CD14-positive monocyte (primary cell): ENCODE measurements at regions not wholly inside any gene's neighbourhood (a gene's known extent, or its start where the extent isn't known, plus 50 kb on each side); places are given as distances from the start of the nearest gene placed in this dataset.
A peak's percentile ranks its signal among the peaks of the same experiment; 100 is the strongest.

Experiments
- DNase-seq, 3 donors: peaks; one replicate each; pipeline ENCODE4 v3.0.0-alpha.2; 2011 to 2022
- H2AFZ ChIP-seq: 2 replicates; pipeline ENCODE4 v1.6.0; 2012; ENCODE audit warnings: mild to moderate bottlenecking, low read depth, low read length, inconsistent platforms; ENCODE audit not compliant: insufficient read depth, poor library complexity, severe bottlenecking
- H3K27ac ChIP-seq, 2 donors: 1 replicate in 1 of 2; 2 replicates in 1 of 2; pipeline ENCODE4 v1.5.1; 2012 to 2013; ENCODE audit warnings: low read length in 2 of 2, control low read depth in 1 of 2, inconsistent platforms in 1 of 2, low read depth in 1 of 2, mild to moderate bottlenecking in 1 of 2
- H3K27me3 ChIP-seq, 2 donors: one replicate each; pipeline versions ENCODE4 v1.6.0 to v1.6.1; 2011 to 2013; ENCODE audit warnings: low read length in 2 of 2; ENCODE audit not compliant: control insufficient read depth in 2 of 2, insufficient read depth in 2 of 2
- H3K36me3 ChIP-seq, 2 donors: replicated peaks in 1 of 2; 1 replicate in 1 of 2; 2 replicates in 1 of 2; pipeline versions ENCODE4 v1.5.1 to v1.6.1; 2012 to 2013; ENCODE audit warnings: low read length in 2 of 2, control low read depth in 1 of 2, inconsistent platforms in 1 of 2, mild to moderate bottlenecking in 1 of 2; ENCODE audit not compliant: insufficient read depth in 2 of 2, control insufficient read depth in 1 of 2
- H3K4me1 ChIP-seq, 2 donors: 1 replicate in 1 of 2; 2 replicates in 1 of 2; pipeline versions ENCODE4 v1.5.1 to v1.6.1; 2012 to 2013; ENCODE audit warnings: low read length in 2 of 2, control low read depth in 1 of 2, inconsistent platforms in 1 of 2, mild to moderate bottlenecking in 1 of 2, moderate library complexity in 1 of 2; ENCODE audit not compliant: insufficient read depth in 2 of 2, control insufficient read depth in 1 of 2
- H3K4me2 ChIP-seq: replicated peaks from 2 replicates; pipeline ENCODE3; 2012; ENCODE audit warnings: low read length, moderate library complexity, mild to moderate bottlenecking; ENCODE audit not compliant: poor library complexity, severe bottlenecking; ENCODE audit errors: extremely low read depth
- H3K4me3 ChIP-seq, 3 experiments: fragments of 200-600 bp in 1 of 3; sonication (generic) in 1 of 3; replicated peaks in 1 of 3; 1 replicate in 2 of 3; 2 replicates in 1 of 3; pipeline ENCODE4 v1.5.1; 2011 to 2013; ENCODE audit warnings: low read length in 3 of 3, mild to moderate bottlenecking in 3 of 3, control low read depth in 2 of 3, low read depth in 2 of 3, inconsistent platforms in 1 of 3, moderate library complexity in 1 of 3
- H3K79me2 ChIP-seq: 2 replicates; pipeline ENCODE4 v1.6.0; 2012; ENCODE audit warnings: mild to moderate bottlenecking, control low read depth, inconsistent platforms, low read length, moderate library complexity; ENCODE audit not compliant: insufficient read depth
- H3K9ac ChIP-seq: 2 replicates; pipeline ENCODE4 v1.6.0; 2017; ENCODE audit warnings: low read length, mild to moderate bottlenecking; ENCODE audit not compliant: insufficient read depth, poor library complexity, severe bottlenecking
- H3K9me3 ChIP-seq, 2 donors: replicated peaks in 1 of 2; 1 replicate in 1 of 2; 2 replicates in 1 of 2; pipeline versions ENCODE4 v1.5.1 to v1.6.1; 2012 to 2013; ENCODE audit warnings: low read length in 2 of 2, control low read depth in 1 of 2; ENCODE audit not compliant: control insufficient read depth in 1 of 2, insufficient read depth in 1 of 2
- H4K20me1 ChIP-seq: 2 replicates; pipeline ENCODE4 v1.6.0; 2012; ENCODE audit warnings: mild to moderate bottlenecking, low read length, control low read depth, moderate library complexity; ENCODE audit not compliant: insufficient read depth
- H3K27ac Mint-ChIP-seq, 7 donors: one replicate each; pipeline ENCODE4 v1.8.0; 2020; ENCODE audit warnings: mild to moderate bottlenecking in 7 of 7, mixed read lengths in 7 of 7, moderate library complexity in 6 of 7, inconsistent platforms in 2 of 7
- H3K27me3 Mint-ChIP-seq, 3 donors: one replicate each; pipeline ENCODE4 v1.8.0; 2021 to 2022; ENCODE audit warnings: low read depth in 3 of 3, mild to moderate bottlenecking in 3 of 3, mixed read lengths in 3 of 3, moderate library complexity in 3 of 3, inconsistent platforms in 1 of 3
- H3K36me3 Mint-ChIP-seq, 2 donors: one replicate each; pipeline ENCODE4 v1.8.0; 2020; ENCODE audit warnings: mixed read lengths in 2 of 2, inconsistent platforms in 1 of 2, mild to moderate bottlenecking in 1 of 2
- H3K4me1 Mint-ChIP-seq: one replicate; pipeline ENCODE4 v1.8.0; 2020; ENCODE audit warnings: mild to moderate bottlenecking, mixed read lengths
- H3K4me3 Mint-ChIP-seq, 2 donors: one replicate each; pipeline ENCODE4 v1.8.0; 2020; ENCODE audit warnings: mild to moderate bottlenecking in 2 of 2, mixed read lengths in 2 of 2, moderate library complexity in 1 of 2
- H3K9me3 Mint-ChIP-seq, 7 donors: one replicate each; pipeline ENCODE4 v1.8.0; 2020 to 2022; ENCODE audit warnings: mixed read lengths in 7 of 7, mild to moderate bottlenecking in 6 of 7, moderate library complexity in 6 of 7, inconsistent platforms in 2 of 7
- WGBS: methylation state at CpG from one replicate; pipeline ENCODE4 v1.1.5; 2013; ENCODE audit warnings: missing lambda C conversion rate; ENCODE audit not compliant: insufficient coverage; 5-methylcytosine and 5-hydroxymethylcytosine counted together
- intact Hi-C, 2 donors: fragments of 100-400 bp; cut with micrococcal nuclease; formaldehyde crosslinking; loops; one replicate each; pipeline versions ENCODE4 v1.15.0 to v1.15.1; 2023
- TF ChIP-seq, protein P1 (sequence below): fragments of 200-600 bp; IDR thresholded peaks from one replicate; pipeline ENCODE4 v1.8.0; 2022; ENCODE audit warnings: antibody characterized with exemption, mild to moderate bottlenecking

DNA sequence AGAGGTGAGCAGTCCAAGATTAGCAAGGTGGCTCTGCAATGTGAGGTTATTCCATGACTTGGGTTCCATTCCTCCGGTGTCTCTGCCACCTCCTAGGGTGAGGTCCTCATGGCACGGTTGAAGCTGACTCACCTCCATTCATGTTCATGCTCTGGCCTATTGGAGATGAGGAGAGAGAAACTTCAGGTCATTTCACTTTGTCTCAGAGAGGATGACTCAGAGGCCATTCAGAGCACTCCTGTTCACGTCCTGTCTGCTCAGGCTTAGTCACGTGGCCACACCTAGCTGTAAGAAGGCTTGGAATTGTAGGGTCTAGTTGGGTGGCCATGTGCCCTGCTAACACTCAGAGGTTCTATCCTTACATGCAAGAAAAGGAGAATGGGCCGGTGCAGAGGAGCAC lies 67.5 kb upstream of the MBOAT2 start:
- Histone ChIP-seq H3K36me3 (no peaks in the 10 kb centered on the region), H3K9me3 (peaks cover 7 to 11% of the 10 kb centered on the region in 2 donors), H3K79me2 (no peaks in the 10 kb centered on the region), H3K4me1 (no peaks in the 10 kb centered on the region), H3K4me3 (no peak overlapping the region), H3K27me3 (no peaks in the 10 kb centered on the region), H4K20me1 (no peaks in the 10 kb centered on the region), H3K9ac (no peak overlapping the region), H3K27ac (no peak overlapping the region), H3K4me2 (no peak overlapping the region), H2AFZ (no peak overlapping the region)
- no peak for DNase-seq
- Mint-ChIP-seq H3K4me1 (no peaks in the 10 kb centered on the region), H3K27ac (peak overlapping the region in 1 of 7 donors; percentile 39), H3K36me3 (no peaks in the 10 kb centered on the region), H3K27me3 (peaks cover 0 to 4% (median 1%) of the 10 kb centered on the region in 3 donors), H3K4me3 (no peak overlapping the region), H3K9me3 (peaks cover 14 to 26% (median 18%) of the 10 kb centered on the region in 7 donors)
- WGBS = 91% methylated on average over 3 of the region's 5 CpGs
- intact Hi-C loops = no loop called here
- TF ChIP-seq, protein P1, sequence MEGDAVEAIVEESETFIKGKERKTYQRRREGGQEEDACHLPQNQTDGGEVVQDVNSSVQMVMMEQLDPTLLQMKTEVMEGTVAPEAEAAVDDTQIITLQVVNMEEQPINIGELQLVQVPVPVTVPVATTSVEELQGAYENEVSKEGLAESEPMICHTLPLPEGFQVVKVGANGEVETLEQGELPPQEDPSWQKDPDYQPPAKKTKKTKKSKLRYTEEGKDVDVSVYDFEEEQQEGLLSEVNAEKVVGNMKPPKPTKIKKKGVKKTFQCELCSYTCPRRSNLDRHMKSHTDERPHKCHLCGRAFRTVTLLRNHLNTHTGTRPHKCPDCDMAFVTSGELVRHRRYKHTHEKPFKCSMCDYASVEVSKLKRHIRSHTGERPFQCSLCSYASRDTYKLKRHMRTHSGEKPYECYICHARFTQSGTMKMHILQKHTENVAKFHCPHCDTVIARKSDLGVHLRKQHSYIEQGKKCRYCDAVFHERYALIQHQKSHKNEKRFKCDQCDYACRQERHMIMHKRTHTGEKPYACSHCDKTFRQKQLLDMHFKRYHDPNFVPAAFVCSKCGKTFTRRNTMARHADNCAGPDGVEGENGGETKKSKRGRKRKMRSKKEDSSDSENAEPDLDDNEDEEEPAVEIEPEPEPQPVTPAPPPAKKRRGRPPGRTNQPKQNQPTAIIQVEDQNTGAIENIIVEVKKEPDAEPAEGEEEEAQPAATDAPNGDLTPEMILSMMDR = no peak

DNA sequence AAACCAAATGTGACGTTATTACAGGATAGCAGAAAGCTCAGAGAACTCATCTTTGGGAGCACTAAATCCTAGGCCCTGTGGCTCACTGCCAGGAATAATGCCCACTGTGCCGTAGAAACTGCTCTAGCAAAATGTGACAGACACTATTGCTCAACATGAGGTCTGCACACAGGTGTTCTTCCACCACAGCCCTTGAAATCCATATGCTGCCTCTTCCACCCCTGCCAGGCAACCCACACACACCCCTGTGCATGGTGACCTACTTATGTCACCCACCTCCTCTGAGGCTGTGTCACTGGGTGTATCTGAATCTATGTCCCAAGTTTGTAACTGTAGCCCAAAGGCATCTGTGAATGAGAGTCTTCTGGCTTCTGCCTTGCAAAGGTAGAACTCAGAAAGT lies 66.1 kb upstream of the MBOAT2 start:
- Mint-ChIP-seq H3K27me3 (peaks cover under 1 to 4% (median 1%) of the 10 kb centered on the region in 3 donors), H3K4me1 (no peaks in the 10 kb centered on the region), H3K36me3 (no peaks in the 10 kb centered on the region), H3K9me3 (peaks cover 20 to 39% (median 31%) of the 10 kb centered on the region in 7 donors), H3K4me3 (no peak overlapping the region), H3K27ac (peak overlapping the region in 1 of 7 donors; percentile 51)
- no peak overlapping the region for H3K4me2 ChIP-seq
- no peak for DNase-seq
- 87% methylated on average over 2 of the region's 2 CpGs for WGBS
- no peak overlapping the region for H3K27ac ChIP-seq
- no peaks in the 10 kb centered on the region for H3K36me3 ChIP-seq
- TF ChIP-seq, protein P1 = no peak
- no peaks in the 10 kb centered on the region for H3K4me1 ChIP-seq
- no peak overlapping the region for H3K9ac ChIP-seq
- no peak overlapping the region for H2AFZ ChIP-seq
- intact Hi-C loops = no loop called here
- no peaks in the 10 kb centered on the region for H3K79me2 ChIP-seq
- H3K27me3 ChIP-seq = no peaks in the 10 kb centered on the region
- no peak overlapping the region for H3K4me3 ChIP-seq
- H3K9me3 ChIP-seq = peaks cover 9 to 23% of the 10 kb centered on the region in 2 donors
- no peaks in the 10 kb centered on the region for H4K20me1 ChIP-seq
